LoVo (cell line): ENCODE measurements at regions not wholly inside any gene's neighbourhood (a gene's known extent, or its start where the extent isn't known, plus 50 kb on each side); places are given as distances from the start of the nearest gene placed in this dataset.
A peak's percentile ranks its signal among the peaks of the same experiment; 100 is the strongest.

Source experiments
- DNase-seq: peaks from one replicate; pipeline ENCODE4 v3.0.0-alpha.2; 2016; ENCODE audit warnings: low spot score

DNA sequence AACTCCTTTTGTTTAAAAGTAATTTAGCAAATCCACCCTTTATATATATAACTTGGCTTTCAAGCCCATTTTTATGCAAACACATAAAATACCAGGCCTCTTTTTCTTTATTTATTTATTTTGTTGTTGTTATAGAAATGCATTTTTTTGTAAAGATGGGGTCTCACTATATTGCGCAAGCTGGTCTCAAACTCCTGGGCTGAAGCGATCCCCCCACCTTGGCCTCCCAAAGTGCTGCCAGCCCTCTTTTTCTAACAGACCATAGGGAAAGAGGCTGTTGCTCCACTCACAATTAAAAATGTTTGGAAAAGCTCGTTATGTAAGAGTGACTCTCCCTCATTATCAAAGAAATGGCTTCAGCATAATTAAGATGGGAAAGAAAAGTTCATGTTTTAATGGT is 440.9 kb downstream of the HACE1 start:
- DNase-seq: no peak

GRCh38 chr6:104418125-104418524 is 441.6 kb downstream of the HACE1 start:
- no peak for DNase-seq

DNA sequence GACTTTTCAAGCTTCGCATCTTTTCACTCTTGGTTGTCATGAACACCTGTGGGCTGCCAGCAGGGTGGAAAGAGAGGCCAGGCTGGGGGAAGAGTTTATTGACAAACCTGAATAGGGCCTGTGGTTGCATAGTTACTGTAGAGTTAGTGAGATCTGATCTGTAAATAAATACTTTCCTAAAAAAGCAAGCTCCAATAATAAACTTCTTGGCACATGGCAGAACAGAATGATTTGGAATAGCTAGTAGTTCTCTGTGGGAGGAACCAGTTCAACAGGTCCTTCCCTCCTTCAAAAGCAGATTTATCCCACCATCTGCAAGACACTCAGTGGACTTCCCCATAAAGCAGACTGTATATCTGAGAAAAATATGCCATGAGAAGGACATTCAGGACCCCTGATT is 445.0 kb downstream of the HACE1 start:
- no peak for DNase-seq

DNA sequence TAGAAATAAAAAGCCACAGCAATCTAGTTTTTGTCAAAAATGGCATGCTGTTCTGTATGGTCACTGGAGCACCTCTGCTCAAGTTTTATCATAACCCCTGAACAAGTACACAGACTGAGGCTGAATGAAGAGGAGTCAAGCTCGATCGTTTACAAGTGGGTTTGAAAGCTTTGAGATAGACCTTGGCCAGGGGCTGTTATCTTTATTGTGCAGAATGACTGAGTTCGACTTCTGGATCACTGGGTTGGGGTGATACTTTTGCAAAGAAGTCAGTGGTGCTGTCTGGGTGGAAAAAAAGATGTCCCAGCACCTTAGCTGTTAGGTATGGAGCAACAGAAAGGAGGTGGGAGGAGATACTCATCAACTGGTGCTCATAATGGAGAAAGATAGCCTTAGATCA is 446.0 kb downstream of the HACE1 start:
- no peak for DNase-seq

DNA sequence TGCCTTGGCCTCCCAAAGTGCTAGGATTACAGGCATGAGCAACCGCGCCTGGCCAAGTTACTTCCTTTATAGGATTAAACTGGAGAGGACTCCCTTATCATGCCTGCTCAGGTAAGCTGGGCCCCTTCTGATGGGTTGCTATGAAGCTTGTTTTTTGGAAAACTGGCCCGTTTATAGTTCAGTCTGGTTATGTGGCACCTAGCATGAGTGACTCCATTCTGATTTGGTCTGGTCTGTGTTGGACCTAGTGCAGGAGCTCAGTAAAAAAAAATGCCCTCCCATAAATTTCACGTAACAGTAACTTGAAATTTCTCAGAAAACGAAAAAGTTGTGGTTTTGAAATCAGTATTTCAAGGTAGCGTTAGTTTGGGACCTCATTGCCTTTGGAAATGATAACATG is 448.4 kb downstream of the HACE1 start:
- DNase-seq: no peak

GRCh38 chr6:104409913-104410312 is 449.8 kb downstream of the HACE1 start:
- DNase-seq: no peak

DNA sequence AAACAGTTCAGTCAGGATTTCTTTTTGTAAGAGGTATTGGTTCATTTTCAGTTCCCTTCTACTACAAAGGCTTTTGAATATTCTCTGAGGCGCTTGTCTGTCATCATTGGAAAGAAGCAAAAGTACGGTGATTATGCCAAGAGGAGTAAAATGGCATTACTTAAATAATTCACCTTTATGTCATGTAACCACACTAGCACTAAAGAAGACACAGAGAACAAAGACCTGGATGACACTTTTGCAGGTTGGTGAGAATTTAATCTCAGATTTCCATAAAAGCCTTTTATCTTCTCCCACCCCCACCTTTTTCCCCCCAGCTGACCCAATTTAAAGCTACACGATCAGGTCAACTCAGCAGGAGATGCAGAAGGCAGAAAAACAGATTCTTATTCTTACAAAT is 451.8 kb downstream of the HACE1 start:
- no peak for DNase-seq

GRCh38 chr6:104404377-104404776 is 455.3 kb downstream of the HACE1 start:
- no peak for DNase-seq

DNA sequence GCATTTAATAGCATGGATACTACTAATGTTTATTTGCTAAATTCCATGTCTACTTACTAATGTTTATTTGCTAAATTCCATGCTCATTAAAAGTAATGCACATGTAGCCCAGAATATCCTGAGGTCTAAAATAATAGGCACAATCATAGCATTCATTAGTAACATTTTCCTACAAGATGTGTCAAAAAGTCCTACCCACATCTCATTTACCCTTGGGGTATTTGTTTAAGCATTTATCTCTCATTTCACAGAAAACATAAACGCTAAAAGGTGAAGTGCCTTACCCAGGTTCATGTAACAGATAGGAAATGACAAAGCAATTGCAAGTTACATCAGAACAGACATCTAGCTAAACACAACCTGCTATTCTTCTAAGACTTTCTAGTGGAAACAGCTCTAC is 457.1 kb downstream of the HACE1 start:
- DNase-seq: no peak

DNA sequence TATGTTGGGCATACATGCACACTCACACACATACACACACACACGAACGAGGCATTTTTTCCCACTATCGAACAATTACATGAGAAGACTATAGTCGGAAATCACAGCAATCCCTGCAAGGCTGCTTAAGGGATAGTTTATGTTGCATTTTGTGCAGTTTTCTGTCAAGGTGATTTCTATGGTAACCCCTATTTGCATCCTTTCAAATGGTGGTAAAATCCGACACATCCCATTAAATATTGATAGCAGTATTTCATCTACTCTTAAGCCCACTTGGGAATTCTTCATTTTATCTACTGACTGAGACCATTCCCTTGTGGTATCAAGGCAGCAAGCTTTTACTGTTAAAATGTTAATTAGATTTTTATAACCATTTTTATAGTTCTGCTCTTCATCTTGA is 457.8 kb downstream of the HACE1 start:
- DNase-seq: no peak

GRCh38 chr6:104400844-104401243 is 458.9 kb downstream of the HACE1 start:
- DNase-seq: no peak

DNA sequence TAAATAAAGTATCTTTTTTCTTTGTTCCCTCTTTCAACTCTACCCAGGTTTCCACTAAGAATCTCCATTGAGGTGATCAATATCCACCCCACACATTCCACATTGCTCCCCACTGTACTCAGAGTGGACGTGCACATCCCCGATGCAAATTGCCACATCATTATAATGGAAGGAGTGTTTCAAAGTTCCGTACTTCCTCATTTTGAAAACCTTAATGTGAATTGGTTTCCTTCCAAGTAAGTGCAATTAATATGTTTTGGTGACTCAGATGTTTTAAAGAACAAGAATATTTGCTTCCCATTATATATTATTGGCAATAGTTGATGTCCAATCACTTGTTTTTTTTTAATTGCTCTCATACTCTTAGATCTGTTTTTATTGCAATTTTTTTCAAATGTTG is 463.6 kb downstream of the HACE1 start:
- DNase-seq: no peak

- DNase-seq: no peak
Measured at GRCh38 chr6:104381907-104382306, 477.8 kb downstream of the HACE1 start.

- no peak for DNase-seq
Measured at GRCh38 chr6:104365451-104366234, 494.1 kb downstream of the HACE1 start.

GRCh38 chr6:104357928-104358327 is 501.8 kb downstream of the HACE1 start:
- DNase-seq: no peak

GRCh38 chr6:104356197-104356596 is 503.5 kb downstream of the HACE1 start:
- no peak for DNase-seq

DNA sequence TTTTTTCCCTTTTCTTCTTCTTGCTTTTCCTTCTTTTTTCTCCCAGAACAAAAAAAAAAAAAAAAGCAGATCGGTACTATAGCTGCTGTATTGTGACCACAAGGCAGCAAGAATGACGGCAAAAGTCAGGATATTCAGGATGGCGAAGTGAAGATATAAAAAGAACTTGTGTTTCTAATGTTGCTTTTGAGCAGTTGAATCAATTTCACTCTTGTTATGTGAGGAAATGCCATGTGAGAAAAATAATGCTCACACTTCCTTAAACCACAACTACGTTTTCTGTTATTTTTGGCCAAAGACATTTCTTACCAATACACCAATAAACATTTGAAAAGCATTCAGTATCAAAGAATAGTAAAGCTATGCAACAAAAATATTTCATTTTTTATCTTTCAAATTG is 510.5 kb downstream of the HACE1 start:
- DNase-seq: no peak

DNA sequence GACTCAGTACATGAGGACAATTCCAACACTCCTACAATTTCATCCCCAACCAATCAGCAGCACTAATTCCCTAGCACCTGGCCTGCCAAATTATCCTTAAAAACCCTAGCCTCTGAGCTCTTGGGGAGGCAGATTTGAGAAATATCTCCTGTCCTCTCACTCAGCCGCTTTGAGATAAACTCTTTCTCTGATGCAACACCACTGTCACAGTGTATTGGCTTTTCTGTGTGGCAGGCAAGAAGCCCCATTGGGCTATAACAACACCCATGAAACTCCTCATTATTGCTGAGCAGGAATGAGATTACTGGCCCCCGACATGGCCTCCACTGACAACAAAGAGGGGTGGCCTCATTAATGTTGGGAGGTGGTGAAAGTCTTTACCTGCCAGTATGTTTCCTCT is 515.5 kb downstream of the HACE1 start:
- DNase-seq: no peak

- no peak for DNase-seq
Measured at GRCh38 chr6:104332364-104332763, 527.4 kb downstream of the HACE1 start.

DNA sequence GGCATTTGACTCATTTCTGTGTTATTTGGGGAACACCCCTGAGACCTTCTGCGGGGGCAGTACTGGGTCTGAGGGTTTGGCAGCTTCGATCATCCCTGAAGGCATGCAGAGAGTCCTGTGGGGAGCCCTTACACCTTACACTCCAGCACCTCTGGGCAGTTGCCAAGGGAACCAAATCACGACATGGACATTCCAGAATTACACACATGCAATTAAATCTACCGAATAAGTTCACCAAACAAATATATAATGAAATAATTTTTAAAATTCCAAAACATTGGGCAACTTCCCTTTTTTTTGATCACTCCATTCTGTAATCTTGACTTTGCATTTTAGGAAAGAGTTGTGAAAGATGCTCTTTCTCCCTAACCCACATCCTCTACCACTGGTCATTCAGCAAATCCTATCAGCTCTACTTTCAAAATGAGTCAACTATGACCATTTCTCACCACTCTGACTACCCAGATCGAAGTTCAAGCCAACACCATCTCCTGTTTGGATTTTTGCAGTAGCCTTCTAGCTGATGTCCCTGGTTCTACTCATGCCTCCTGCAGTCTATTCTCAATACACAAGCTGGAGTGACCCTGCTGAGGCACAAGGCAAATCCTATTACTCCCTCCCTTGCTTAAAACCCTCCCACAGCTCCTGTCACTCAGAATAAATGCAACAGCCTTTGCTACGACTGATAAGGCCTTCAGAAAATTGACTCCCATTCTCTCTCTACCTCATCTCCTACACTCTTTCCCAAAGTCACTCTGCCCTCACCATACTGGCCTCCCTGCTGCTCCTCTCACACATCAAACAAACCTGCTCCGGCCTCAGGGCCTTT is 533.3 kb downstream of the HACE1 start:
- no peak for DNase-seq

GRCh38 chr6:104325341-104326172 is 534.2 kb downstream of the HACE1 start:
- peak; percentile 25 for DNase-seq

- no peak for DNase-seq
Measured at GRCh38 chr6:104324301-104324700, 535.4 kb downstream of the HACE1 start.

- no peak for DNase-seq
Measured at GRCh38 chr6:104322841-104323240, 536.9 kb downstream of the HACE1 start.
